HEK293 (cell line): ENCODE measurements at regions not wholly inside any gene's neighbourhood (a gene's known extent, or its start where the extent isn't known, plus 50 kb on each side); places are given as distances from the start of the nearest gene placed in this dataset.
A peak's percentile ranks its signal among the peaks of the same experiment; 100 is the strongest.

Source experiments
- BCL11B ChIP-seq: fragments of 450-650 bp; formaldehyde crosslinking; IDR thresholded peaks from 2 replicates; pipeline ENCODE4 v1.5.1; 2016; ENCODE audit warnings: low read depth, missing biosample characterization, missing genetic modification characterization
- GFI1B ChIP-seq: fragments of 450-650 bp; formaldehyde crosslinking; IDR thresholded peaks from 2 replicates; pipeline ENCODE4 v1.5.1; 2016; ENCODE audit warnings: missing biosample characterization, missing genetic modification characterization
- HIC1 ChIP-seq: fragments of 450-650 bp; formaldehyde crosslinking; IDR thresholded peaks from 2 replicates; pipeline ENCODE4 v1.5.1; 2016; ENCODE audit warnings: missing biosample characterization, missing genetic modification characterization
- IKZF3 ChIP-seq: fragments of 450-650 bp; IDR thresholded peaks from 2 replicates; pipeline ENCODE4 v1.5.0; 2018; ENCODE audit warnings: missing biosample characterization, mild to moderate bottlenecking, missing genetic modification characterization, moderate library complexity
- KLF16 ChIP-seq: fragments of 450-650 bp; formaldehyde crosslinking; IDR thresholded peaks from 2 replicates; pipeline ENCODE4 v1.5.1; 2017; ENCODE audit warnings: missing biosample characterization, missing genetic modification characterization
- MEIS1 ChIP-seq: sonication (generic); formaldehyde crosslinking; IDR thresholded peaks from 2 replicates; pipeline ENCODE4 v1.8.1; 2022; ENCODE audit warnings: missing genetic modification reagents, mild to moderate bottlenecking, borderline replicate concordance
- OSR2 ChIP-seq: fragments of 450-650 bp; formaldehyde crosslinking; IDR thresholded peaks from 2 replicates; pipeline ENCODE4 v1.5.1; 2016; ENCODE audit warnings: missing biosample characterization, missing genetic modification characterization
- PATZ1 ChIP-seq: fragments of 450-650 bp; formaldehyde crosslinking; IDR thresholded peaks from 2 replicates; pipeline ENCODE4 v1.5.1; 2016; ENCODE audit warnings: missing biosample characterization, missing genetic modification characterization
- SCRT1 ChIP-seq: fragments of 450-650 bp; formaldehyde crosslinking; IDR thresholded peaks from 2 replicates; pipeline ENCODE4 v1.5.1; 2016; ENCODE audit warnings: missing biosample characterization, missing genetic modification characterization, borderline replicate concordance
- SCRT2 ChIP-seq: fragments of 450-650 bp; formaldehyde crosslinking; IDR thresholded peaks from 2 replicates; pipeline ENCODE4 v1.5.1; 2016; ENCODE audit warnings: missing biosample characterization, missing genetic modification characterization
- TRIM28 ChIP-seq: IDR thresholded peaks from 2 replicates; pipeline ENCODE4 v1.6.1; 2011; ENCODE audit warnings: low read length, control low read depth, borderline replicate concordance
- ZBTB20 ChIP-seq: fragments of 450-650 bp; formaldehyde crosslinking; IDR thresholded peaks from 2 replicates; pipeline ENCODE4 v1.5.1; 2016; ENCODE audit warnings: missing biosample characterization, missing genetic modification characterization
- ZBTB6 ChIP-seq: fragments of 450-650 bp; formaldehyde crosslinking; IDR thresholded peaks from 2 replicates; pipeline ENCODE4 v1.5.1; 2017; ENCODE audit warnings: missing biosample characterization, missing genetic modification characterization
- ZEB2 ChIP-seq: fragments of 450-650 bp; formaldehyde crosslinking; IDR thresholded peaks from 2 replicates; pipeline ENCODE4 v1.5.1; 2016; ENCODE audit warnings: missing biosample characterization, missing genetic modification characterization
- ZNF121 ChIP-seq: fragments of 450-650 bp; formaldehyde crosslinking; IDR thresholded peaks from 2 replicates; pipeline ENCODE4 v1.5.1; 2016; ENCODE audit warnings: missing biosample characterization, missing genetic modification characterization
- ZNF148 ChIP-seq: fragments of 450-650 bp; formaldehyde crosslinking; IDR thresholded peaks from 2 replicates; pipeline ENCODE4 v1.5.0; 2017; ENCODE audit warnings: missing biosample characterization, missing genetic modification characterization, borderline replicate concordance
- ZNF174 ChIP-seq: fragments of 450-650 bp; formaldehyde crosslinking; IDR thresholded peaks from 2 replicates; pipeline ENCODE4 v1.5.0; 2017; ENCODE audit warnings: missing biosample characterization, mild to moderate bottlenecking, missing genetic modification characterization
- ZNF202 ChIP-seq: fragments of 450-650 bp; formaldehyde crosslinking; IDR thresholded peaks from 2 replicates; pipeline ENCODE4 v1.5.1; 2016; ENCODE audit warnings: missing biosample characterization, missing genetic modification characterization, borderline replicate concordance
- ZNF214 ChIP-seq: fragments of 450-650 bp; formaldehyde crosslinking; IDR thresholded peaks from 2 replicates; pipeline ENCODE4 v1.5.1; 2017; ENCODE audit warnings: missing biosample characterization, mild to moderate bottlenecking, missing genetic modification characterization, borderline replicate concordance
- ZNF223 ChIP-seq: fragments of 450-650 bp; formaldehyde crosslinking; IDR thresholded peaks from 2 replicates; pipeline ENCODE4 v1.5.1; 2016; ENCODE audit warnings: missing biosample characterization, missing genetic modification characterization
- ZNF362 ChIP-seq: fragments of 450-650 bp; formaldehyde crosslinking; IDR thresholded peaks from 2 replicates; pipeline ENCODE4 v1.5.1; 2016; ENCODE audit warnings: missing biosample characterization, missing genetic modification characterization
- ZNF416 ChIP-seq: fragments of 450-650 bp; formaldehyde crosslinking; IDR thresholded peaks from 2 replicates; pipeline ENCODE4 v1.5.1; 2016; ENCODE audit warnings: missing biosample characterization, missing genetic modification characterization
- ZNF544 ChIP-seq: fragments of 450-650 bp; formaldehyde crosslinking; IDR thresholded peaks from 2 replicates; pipeline ENCODE4 v1.5.0; 2017; ENCODE audit warnings: missing biosample characterization, missing genetic modification characterization
- ZNF548 ChIP-seq: fragments of 450-650 bp; formaldehyde crosslinking; IDR thresholded peaks from 2 replicates; pipeline ENCODE4 v1.5.1; 2016; ENCODE audit warnings: missing biosample characterization, missing genetic modification characterization
- ZNF560 ChIP-seq: fragments of 450-650 bp; formaldehyde crosslinking; IDR thresholded peaks from 2 replicates; pipeline ENCODE4 v1.5.1; 2017; ENCODE audit warnings: missing biosample characterization, missing genetic modification characterization, borderline replicate concordance
- ZNF654 ChIP-seq: fragments of 450-650 bp; formaldehyde crosslinking; IDR thresholded peaks from 2 replicates; pipeline ENCODE4 v1.5.1; 2016; ENCODE audit warnings: low read depth, missing biosample characterization, missing genetic modification characterization
- ZNF664 ChIP-seq: fragments of 450-650 bp; formaldehyde crosslinking; IDR thresholded peaks from 2 replicates; pipeline ENCODE4 v1.5.1; 2016; ENCODE audit warnings: missing biosample characterization, missing genetic modification characterization
- ZSCAN18 ChIP-seq: fragments of 450-650 bp; formaldehyde crosslinking; IDR thresholded peaks from 2 replicates; pipeline ENCODE4 v1.5.1; 2016; ENCODE audit warnings: missing biosample characterization, missing genetic modification characterization
- ZSCAN4 ChIP-seq: fragments of 450-650 bp; formaldehyde crosslinking; IDR thresholded peaks from 2 replicates; pipeline ENCODE4 v1.5.1; 2017; ENCODE audit warnings: missing biosample characterization, missing genetic modification characterization

GRCh38 chr10:33509231-33509831, 174.9 kb upstream of the NRP1 start (continued):
- TF ChIP-seq MEIS1 (CRISPR knock-in tag), result peak; percentile 60; the same call in 1 of the 2 replicates
- no peak for TF ChIP-seq ZNF148
- no peak for TF ChIP-seq ZBTB6 (tag by site-specific recombination)
- TF ChIP-seq ZNF121 (tag by site-specific recombination), result no peak
- no peak for TF ChIP-seq ZNF223 (tag by site-specific recombination)
- TF ChIP-seq ZNF654, result no peak
- TF ChIP-seq ZNF202 (tag by site-specific recombination), result no peak
- TF ChIP-seq ZNF214, result no peak
- no peak for TF ChIP-seq ZBTB20 (tag by site-specific recombination)
- peak; percentile 62 for TF ChIP-seq ZNF362 (tag by site-specific recombination)
- no peak for TF ChIP-seq BCL11B (tag by site-specific recombination)
- TF ChIP-seq ZSCAN18 (tag by site-specific recombination), result no peak
- TF ChIP-seq ZSCAN4 (tag by site-specific recombination), result 0 out of 2 replicates have a peak, but pooled peaks have one; percentile 38
- TF ChIP-seq ZEB2 (tag by site-specific recombination), result peak; percentile 93
- TF ChIP-seq GFI1B (tag by site-specific recombination), result peak; percentile 86
- TF ChIP-seq HIC1 (tag by site-specific recombination), result peak; percentile 88
- no peak for TF ChIP-seq ZNF416 (tag by site-specific recombination)
- no peak for TF ChIP-seq ZNF560 (tag by site-specific recombination)
- peak; percentile 93 for TF ChIP-seq IKZF3 (tag by site-specific recombination)
- peak; percentile 87 for TF ChIP-seq OSR2 (tag by site-specific recombination)
- TF ChIP-seq ZNF548 (tag by site-specific recombination), result no peak
- TF ChIP-seq KLF16 (tag by site-specific recombination), result 0 out of 2 replicates have a peak, but pooled peaks have one; percentile 31
- no peak for TF ChIP-seq ZNF664 (tag by site-specific recombination)
- no peak for TF ChIP-seq ZNF544
- peak; percentile 87 for TF ChIP-seq TRIM28
- no peak for TF ChIP-seq SCRT1 (tag by site-specific recombination)
- no peak for TF ChIP-seq ZNF174 (tag by site-specific recombination)
- peak; percentile 68 for TF ChIP-seq PATZ1 (tag by site-specific recombination)
- no peak for TF ChIP-seq SCRT2 (tag by site-specific recombination)
